ENCODE measurements at regions not wholly inside any gene's neighbourhood (a gene's known extent, or its start where the extent isn't known, plus 50 kb on each side); places are given as distances from the start of the nearest gene placed in this dataset.

DNA sequence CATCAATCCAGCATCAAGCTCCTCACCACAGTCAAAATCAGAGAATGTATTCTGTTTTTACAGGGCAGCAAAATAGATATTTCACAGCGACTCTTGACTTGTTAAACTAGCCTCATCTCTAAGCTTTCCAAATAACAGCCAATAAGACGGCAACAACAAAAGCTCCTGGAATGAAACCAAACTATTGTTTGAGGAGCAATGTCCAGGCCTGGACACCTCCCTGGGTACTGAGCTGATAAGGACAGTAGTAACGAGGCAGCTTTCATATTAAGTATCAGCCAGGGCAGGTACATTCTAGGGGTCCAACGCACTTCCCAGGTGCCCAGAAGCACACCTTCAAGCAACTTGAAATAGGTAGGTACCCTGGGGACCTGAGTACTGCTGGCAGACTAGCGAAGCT, 260.3 kb downstream of the ENC1 start:
- Histone ChIP-seq H3K27me3 (replicated peaks in 1 of 4; ENCODE audit: control insufficient read depth in 3 of 4, extremely low read depth in 1 of 4, insufficient read depth in 3 of 4, low read length in 3 of 4) (no peaks in the 10 kb centered on the region), H4K5ac (ENCODE audit: insufficient read length, low read depth, low read length) (no peak overlapping the region), H3K9ac (replicated peaks in 1 of 4; ENCODE audit: extremely low read depth in 1 of 4, low read depth in 3 of 4, low read length in 3 of 4) (no peak overlapping the region), H3K4me2 (ENCODE audit: insufficient read depth in 1 of 2, low read depth in 2 of 2, low read length in 2 of 2) (no peak overlapping the region), H3K79me2 (ENCODE audit: control insufficient read depth in 1 of 2, insufficient read depth in 2 of 2, low read length in 2 of 2) (no peaks in the 10 kb centered on the region), H4K20me1 (replicated peaks in 1 of 2; ENCODE audit: control insufficient read depth in 1 of 2, insufficient read depth in 2 of 2, low read length in 2 of 2) (no peaks in the 10 kb centered on the region), H2AK5ac (ENCODE audit: low read depth, low read length) (no peak overlapping the region), H3K14ac (ENCODE audit: insufficient read length) (no peak overlapping the region), H2AFZ (ENCODE audit: low read length) (no peak overlapping the region), H3K4ac (replicated peaks; ENCODE audit: insufficient read length, low read depth, low read length) (no peak overlapping the region), H3K4me1 (replicated peaks in 1 of 4; ENCODE audit: control insufficient read depth in 3 of 4, insufficient read depth in 4 of 4, low read length in 3 of 4) (no peaks in the 10 kb centered on the region), H3K27ac (ENCODE audit: low read depth, low read length) (no peak overlapping the region), H2BK20ac (ENCODE audit: low read length) (no peak overlapping the region), H4K91ac (replicated peaks; ENCODE audit: insufficient read length, low read length) (no peak overlapping the region), H4K8ac (ENCODE audit: extremely low read depth, insufficient read depth, low read length) (no peak overlapping the region), H2BK120ac (replicated peaks; ENCODE audit: low read depth, low read length) (no peak overlapping the region), H3K4me3 (ENCODE audit: extremely low read depth in 1 of 4, insufficient read depth in 2 of 4, low read depth in 3 of 4, low read length in 4 of 4) (no peak overlapping the region), H3K9me3 (ENCODE audit: insufficient read depth in 2 of 2, low read depth in 1 of 2, low read length in 1 of 2) (no peaks in the 10 kb centered on the region), H2BK5ac (ENCODE audit: low read depth, low read length) (no peak overlapping the region), H3K23me2 (ENCODE audit: low read depth, low read length) (no peaks in the 10 kb centered on the region), H3K79me1 (ENCODE audit: low read depth, low read length) (no peaks in the 10 kb centered on the region), H2BK15ac (ENCODE audit: low read length) (no peak overlapping the region), H3K18ac (ENCODE audit: extremely low read depth, low read length) (no peak overlapping the region), H3K36me3 (ENCODE audit: control insufficient read depth in 2 of 4, insufficient read depth in 4 of 4, low read length in 3 of 4) (no peaks in the 10 kb centered on the region), H3K23ac (ENCODE audit: insufficient read length) (no peak overlapping the region), H3K56ac (replicated peaks; ENCODE audit: insufficient read length, low read depth, low read length) (no peak overlapping the region), H2BK12ac (ENCODE audit: low read depth, low read length) (no peak overlapping the region)
- WGBS, 2 experiments (ENCODE audit: extremely low coverage in 1 of 2, insufficient coverage in 1 of 2, insufficient read length in 1 of 2, insufficient replicate concordance in 2 of 2, low coverage in 1 of 2, low lambda C conversion rate in 2 of 2, missing lambda C conversion rate in 1 of 2), result 78% methylated on average over 5 of the region's 5 CpGs; no CpG with 5 or more reads in 1 of the 2 experiments
- no peak for FAIRE-seq
- DNase-seq (ENCODE audit: low read depth in 1 of 2, low spot score in 2 of 2), result no peak
- POLR2A ChIA-PET (ENCODE audit: partially characterized antibody), result no interaction called here
- CTCF ChIA-PET (ENCODE audit: partially characterized antibody), result interaction anchor here (0.5 to 1.3 kb wide), 6 partner anchors 11 to 640 kb away, joined by 3 to 6 read pairs (median 4); no protein-coding TSS in a partner anchor
- no peak for TF ChIP-seq KDM4A (IDR thresholded peaks at IDR 0.05; ENCODE audit: low read depth, low read length, severe bottlenecking)
- TF ChIP-seq CREB1 (IDR thresholded peaks at IDR 0.05), result no peak
- no peak for TF ChIP-seq E2F6 (IDR thresholded peaks at IDR 0.05)
- TF ChIP-seq TCF12 (IDR thresholded peaks at IDR 0.05; ENCODE audit: low read depth, low read length), result no peak
- no peak for TF ChIP-seq POLR2AphosphoS5 (IDR thresholded peaks at IDR 0.05; ENCODE audit: low read depth, low read length)
- TF ChIP-seq TEAD4 (IDR thresholded peaks at IDR 0.05; ENCODE audit: low read depth, low read length), result no peak
- no peak for TF ChIP-seq ASH2L (IDR thresholded peaks at IDR 0.05; ENCODE audit: low read length)
- no peak for TF ChIP-seq CBX8 (IDR thresholded peaks at IDR 0.05; ENCODE audit: borderline replicate concordance, low read depth, low read length)
- TF ChIP-seq EP300 (IDR thresholded peaks at IDR 0.05; ENCODE audit: borderline replicate concordance in 1 of 2, low read depth in 2 of 2, low read length in 2 of 2), result no peak
- TF ChIP-seq, protein P1, sequence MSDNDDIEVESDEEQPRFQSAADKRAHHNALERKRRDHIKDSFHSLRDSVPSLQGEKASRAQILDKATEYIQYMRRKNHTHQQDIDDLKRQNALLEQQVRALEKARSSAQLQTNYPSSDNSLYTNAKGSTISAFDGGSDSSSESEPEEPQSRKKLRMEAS (IDR thresholded peaks at IDR 0.05), result no peak
- TF ChIP-seq GTF2F1 (IDR thresholded peaks at IDR 0.05; ENCODE audit: borderline replicate concordance, low read depth, low read length), result no peak
- no peak for TF ChIP-seq BCL11A (IDR thresholded peaks at IDR 0.05; ENCODE audit: low read depth in 2 of 2, low read length in 2 of 2)
- no peak for TF ChIP-seq EGR1 (IDR thresholded peaks at IDR 0.05; ENCODE audit: borderline replicate concordance, low read depth, low read length)
- no peak for TF ChIP-seq HDAC6 (IDR thresholded peaks at IDR 0.05; ENCODE audit: low read depth, low read length)
